Endothelial cell (in vitro differentiated cells): ENCODE measurements at regions not wholly inside any gene's neighbourhood (a gene's known extent, or its start where the extent isn't known, plus 50 kb on each side); places are given as distances from the start of the nearest gene placed in this dataset.

Source experiments
- DNase-seq: peaks from one replicate; pipeline ENCODE4 v3.0.0; 2021; ENCODE audit warnings: low spot score
- H3K27ac Mint-ChIP-seq: one replicate; pipeline ENCODE4 v1.8.0; 2021; ENCODE audit warnings: mixed read lengths, inconsistent platforms; ENCODE audit not compliant: unreplicated experiment
- H3K27me3 Mint-ChIP-seq: one replicate; pipeline ENCODE4 v1.8.0; 2021; ENCODE audit warnings: mild to moderate bottlenecking, moderate library complexity, mixed read lengths, inconsistent platforms; ENCODE audit not compliant: unreplicated experiment
- H3K36me3 Mint-ChIP-seq: one replicate; pipeline ENCODE4 v1.8.0; 2021; ENCODE audit warnings: mild to moderate bottlenecking, low read depth, mixed read lengths, inconsistent platforms; ENCODE audit not compliant: unreplicated experiment
- H3K4me1 Mint-ChIP-seq: one replicate; pipeline ENCODE4 v1.8.0; 2021; ENCODE audit warnings: mild to moderate bottlenecking, mixed read lengths, inconsistent platforms; ENCODE audit not compliant: unreplicated experiment
- H3K4me3 Mint-ChIP-seq: one replicate; pipeline ENCODE4 v1.8.0; 2021; ENCODE audit warnings: mild to moderate bottlenecking, mixed read lengths, inconsistent platforms; ENCODE audit not compliant: unreplicated experiment
- H3K9me3 Mint-ChIP-seq: one replicate; pipeline ENCODE4 v1.8.0; 2021; ENCODE audit warnings: mixed read lengths, inconsistent platforms; ENCODE audit not compliant: unreplicated experiment
- CTCF ChIP-seq: fragments of 200-600 bp; sonication (generic); IDR thresholded peaks from one replicate; pipeline ENCODE4 v1.5.0; 2021; ENCODE audit warnings: antibody characterized with exemption; ENCODE audit not compliant: unreplicated experiment

GRCh38 chr14:29493849-29494248, 433.8 kb downstream of the PRKD1 start:
- H3K36me3 Mint-ChIP-seq = no peaks in the 10 kb centered on the region
- no peaks in the 10 kb centered on the region for H3K9me3 Mint-ChIP-seq
- no peak for DNase-seq
- no peak overlapping the region for H3K4me3 Mint-ChIP-seq
- TF ChIP-seq CTCF = no peak
- no peaks in the 10 kb centered on the region for H3K27me3 Mint-ChIP-seq
- no peak overlapping the region for H3K27ac Mint-ChIP-seq
- no peaks in the 10 kb centered on the region for H3K4me1 Mint-ChIP-seq

- no peak overlapping the region for H3K4me3 Mint-ChIP-seq
- H3K4me1 Mint-ChIP-seq = no peaks in the 10 kb centered on the region
- no peaks in the 10 kb centered on the region for H3K36me3 Mint-ChIP-seq
- no peak for DNase-seq
- no peaks in the 10 kb centered on the region for H3K27me3 Mint-ChIP-seq
- TF ChIP-seq CTCF = no peak
- no peaks in the 10 kb centered on the region for H3K9me3 Mint-ChIP-seq
- no peak overlapping the region for H3K27ac Mint-ChIP-seq
Observed at GRCh38 chr14:29494312-29494711, 433.3 kb downstream of the PRKD1 start.

- DNase-seq = no peak
- H3K4me3 Mint-ChIP-seq = no peak overlapping the region
- no peaks in the 10 kb centered on the region for H3K27me3 Mint-ChIP-seq
- peaks cover 4% of the 10 kb centered on the region for H3K36me3 Mint-ChIP-seq
- TF ChIP-seq CTCF = no peak
- H3K9me3 Mint-ChIP-seq = peaks cover 9% of the 10 kb centered on the region
- H3K4me1 Mint-ChIP-seq = no peaks in the 10 kb centered on the region
- no peak overlapping the region for H3K27ac Mint-ChIP-seq
Observed at GRCh38 chr14:29503903-29504302, 423.7 kb downstream of the PRKD1 start.

DNA sequence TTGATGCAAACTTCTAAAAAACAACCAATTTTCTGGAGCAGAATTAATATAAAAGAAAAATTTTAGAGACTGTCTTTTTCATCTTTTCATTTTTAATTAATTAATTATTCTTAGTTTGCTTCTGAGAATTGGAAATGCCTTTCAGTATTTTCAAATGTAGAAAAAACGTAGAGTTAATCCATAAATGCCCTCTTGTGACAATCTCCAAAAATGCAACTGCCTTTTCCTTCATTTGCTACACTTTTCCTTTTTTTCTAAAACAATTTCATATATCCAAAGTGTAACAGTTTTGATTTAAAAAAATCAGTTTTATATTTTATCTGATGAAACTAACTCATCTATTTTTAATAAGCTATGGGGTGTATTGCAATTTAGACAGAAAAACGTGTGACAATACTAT, 409.3 kb downstream of the PRKD1 start:
- no peaks in the 10 kb centered on the region for H3K9me3 Mint-ChIP-seq
- no peaks in the 10 kb centered on the region for H3K36me3 Mint-ChIP-seq
- H3K27ac Mint-ChIP-seq = no peak overlapping the region
- DNase-seq = no peak
- H3K27me3 Mint-ChIP-seq = peaks cover 3% of the 10 kb centered on the region
- TF ChIP-seq CTCF = no peak
- no peak overlapping the region for H3K4me3 Mint-ChIP-seq
- H3K4me1 Mint-ChIP-seq = peaks cover 8% of the 10 kb centered on the region

- Mint-ChIP-seq H3K4me1 (peaks cover 8% of the 10 kb centered on the region), H3K9me3 (no peaks in the 10 kb centered on the region), H3K4me3 (no peak overlapping the region), H3K27me3 (peaks cover 3% of the 10 kb centered on the region), H3K27ac (no peak overlapping the region), H3K36me3 (no peaks in the 10 kb centered on the region)
- TF ChIP-seq CTCF = peak; percentile 16
- peak; percentile 22 for DNase-seq
Observed at GRCh38 chr14:29521526-29522137, 406.0 kb downstream of the PRKD1 start.
